Epithelial cell of prostate (primary cell): ENCODE measurements at regions not wholly inside any gene's neighbourhood (a gene's known extent, or its start where the extent isn't known, plus 50 kb on each side); places are given as distances from the start of the nearest gene placed in this dataset.
"Not testable (repeated sequence)": the region's sequence is repeated elsewhere in the genome, so short reads cannot be mapped to it uniquely, and the experiment has no call there.

Experiments used
- DNase-seq: peaks from one replicate; pipeline ENCODE4 v3.0.0-alpha.2; 2011; ENCODE audit warnings: low read depth, low spot score
- H3K27ac ChIP-seq: fragments of 450-650 bp; 2 replicates; pipeline ENCODE4 v1.5.1; 2017; ENCODE audit warnings: mild to moderate bottlenecking

DNA sequence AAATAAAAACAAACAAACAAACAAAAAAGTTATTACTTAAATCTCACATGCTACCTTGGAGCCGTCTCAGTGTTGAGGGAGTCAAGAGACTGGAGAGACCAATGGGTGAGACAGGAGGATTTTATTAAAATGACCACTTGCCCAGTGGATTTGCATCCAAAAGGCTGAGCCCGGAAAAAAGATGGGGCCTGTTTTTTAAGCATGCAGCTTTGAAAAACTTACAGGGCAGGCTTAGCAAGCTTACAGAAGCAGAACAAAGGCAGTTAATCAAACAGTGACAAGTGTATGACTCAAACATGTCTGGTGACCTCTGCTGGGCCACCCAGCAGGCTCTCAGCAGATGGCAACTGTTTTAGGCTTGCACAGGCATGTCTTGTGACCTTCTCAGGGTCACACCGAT is 82.5 kb downstream of the POTEH start:
- not testable (repeated sequence) for H3K27ac ChIP-seq
- DNase-seq, result peak; percentile 14

DNA sequence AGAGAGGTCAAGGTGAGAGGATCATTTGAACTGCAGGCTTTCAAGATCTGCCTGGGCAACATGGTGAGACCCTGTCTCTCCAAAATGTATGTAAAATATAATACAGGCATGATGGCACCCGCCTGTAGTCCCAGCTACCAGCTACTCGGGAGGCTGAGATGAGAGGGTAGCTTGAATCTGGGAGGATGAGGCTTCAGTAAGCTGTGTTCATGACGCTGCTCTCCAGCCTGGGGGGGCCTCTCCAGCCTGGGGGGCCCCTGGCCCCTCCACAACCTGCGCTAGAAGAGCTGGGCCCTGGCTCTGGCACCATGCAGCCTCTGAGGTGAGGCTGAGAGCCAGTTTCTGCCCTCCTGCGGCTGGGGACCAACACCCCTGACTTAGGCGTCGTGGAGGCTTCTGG is 85.3 kb downstream of the POTEH start:
- not testable (repeated sequence) for DNase-seq, H3K27ac ChIP-seq

DNA sequence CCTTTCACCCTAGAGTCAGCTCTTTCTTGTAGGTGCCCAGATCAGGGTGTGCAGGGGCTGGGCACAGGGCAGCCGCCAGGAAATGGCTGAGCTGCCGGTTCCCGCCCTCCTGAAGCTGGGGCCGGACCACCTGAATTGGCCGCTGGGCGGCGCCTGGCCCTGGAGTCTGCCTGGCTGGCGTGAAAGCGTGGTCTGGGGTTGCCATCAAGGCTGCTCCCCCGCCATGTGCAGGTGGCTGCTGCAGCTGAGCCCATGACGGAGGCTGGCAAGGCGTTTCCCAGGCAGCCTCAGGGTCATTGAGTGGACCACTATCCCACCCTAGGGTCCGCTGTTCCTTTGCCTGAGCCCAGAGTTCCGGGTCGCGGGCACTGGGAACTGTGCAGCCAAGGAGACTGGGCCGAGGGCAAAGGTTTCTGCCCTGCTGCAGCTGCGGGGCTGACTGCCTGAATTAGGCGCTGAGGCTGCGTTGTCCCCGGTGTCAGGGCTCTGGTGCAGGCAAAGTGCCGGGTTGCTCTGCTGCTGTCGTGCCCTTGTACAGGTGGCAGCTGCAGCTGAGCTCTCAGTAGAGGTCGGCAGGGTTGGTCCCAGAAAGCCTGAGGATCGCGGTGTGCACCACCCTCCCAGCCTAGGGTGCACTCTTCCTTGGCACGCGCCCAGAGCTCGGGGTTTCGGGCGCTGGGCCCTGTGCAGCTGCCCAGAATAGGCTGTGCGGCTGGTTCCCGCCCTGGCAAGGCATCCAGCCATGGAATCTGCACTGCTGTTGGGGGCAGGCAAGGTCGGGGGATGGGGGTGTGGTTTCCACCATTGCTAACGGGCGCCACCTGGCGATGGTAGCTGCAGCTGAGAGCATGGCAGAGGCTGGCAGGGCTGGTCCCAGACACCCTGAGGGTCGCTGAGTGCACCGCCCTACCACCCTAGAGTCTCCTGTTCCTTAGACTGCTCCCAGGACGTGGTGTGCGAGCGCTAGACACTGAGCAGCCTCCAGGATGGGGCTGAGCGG is 86.1 kb downstream of the POTEH start:
- not testable (repeated sequence) for DNase-seq, H3K27ac ChIP-seq

DNA sequence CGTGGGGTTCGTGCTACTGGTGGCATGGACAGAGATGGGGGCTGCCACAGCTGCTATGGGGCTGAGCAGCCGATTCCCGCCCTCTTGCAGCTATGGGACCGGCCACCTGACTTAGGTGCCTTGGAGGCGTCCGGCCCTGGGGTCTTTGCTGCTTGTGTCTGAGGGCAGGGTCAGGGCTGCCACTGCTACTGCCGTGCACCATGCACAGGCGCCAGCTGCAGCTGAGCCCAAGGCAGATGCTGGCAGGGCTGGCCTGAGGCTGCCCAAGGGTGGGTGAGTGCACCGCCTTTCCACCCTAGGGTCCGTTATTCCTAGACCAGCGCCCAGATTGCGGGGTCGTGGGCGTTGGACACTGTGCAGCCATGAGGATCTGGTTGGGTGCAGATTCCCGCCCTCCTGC is 86.9 kb downstream of the POTEH start:
- not testable (repeated sequence) for H3K27ac ChIP-seq, DNase-seq

DNA sequence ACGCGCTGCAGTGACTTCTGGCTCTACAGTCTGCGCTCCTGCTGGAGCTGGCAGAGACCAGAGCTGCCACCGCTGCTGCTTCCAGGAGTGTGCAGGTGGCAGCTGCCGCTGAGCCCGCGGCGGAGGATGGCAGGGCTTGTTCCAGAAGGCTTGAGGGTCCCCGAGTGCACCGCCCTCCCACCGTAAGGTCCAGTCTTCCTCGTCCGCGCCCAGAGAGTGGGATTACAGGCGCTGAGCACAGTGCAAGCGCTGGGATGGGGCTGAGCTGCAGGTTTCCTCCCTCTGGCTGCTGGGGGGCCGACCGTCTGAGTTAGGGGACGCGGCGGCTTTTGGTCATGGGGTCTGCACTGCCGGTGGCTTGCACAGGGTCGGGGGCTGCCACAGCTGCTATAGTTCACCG is 87.3 kb downstream of the POTEH start:
- not testable (repeated sequence) for H3K27ac ChIP-seq, DNase-seq

DNA sequence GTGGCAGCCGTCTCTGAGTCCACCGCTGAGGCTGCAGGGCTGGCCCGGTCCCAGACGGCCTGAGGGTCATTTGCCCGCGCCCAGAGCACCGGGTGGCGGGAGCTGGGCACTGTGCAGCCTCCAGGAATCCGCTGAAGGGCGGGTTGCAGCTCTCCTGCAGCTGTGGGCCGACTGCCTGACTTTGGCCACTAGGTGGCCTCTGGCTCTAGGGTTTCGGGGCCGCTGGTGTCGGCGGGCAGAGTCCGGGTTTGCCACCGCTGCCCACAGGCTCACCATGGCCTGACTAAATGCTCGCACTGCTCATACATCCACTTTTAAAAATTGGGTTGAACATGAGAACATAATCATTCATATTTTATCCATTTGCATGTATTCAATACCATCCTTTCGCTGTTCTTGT is 87.7 kb downstream of the POTEH start:
- H3K27ac ChIP-seq, DNase-seq: not testable (repeated sequence)

DNA sequence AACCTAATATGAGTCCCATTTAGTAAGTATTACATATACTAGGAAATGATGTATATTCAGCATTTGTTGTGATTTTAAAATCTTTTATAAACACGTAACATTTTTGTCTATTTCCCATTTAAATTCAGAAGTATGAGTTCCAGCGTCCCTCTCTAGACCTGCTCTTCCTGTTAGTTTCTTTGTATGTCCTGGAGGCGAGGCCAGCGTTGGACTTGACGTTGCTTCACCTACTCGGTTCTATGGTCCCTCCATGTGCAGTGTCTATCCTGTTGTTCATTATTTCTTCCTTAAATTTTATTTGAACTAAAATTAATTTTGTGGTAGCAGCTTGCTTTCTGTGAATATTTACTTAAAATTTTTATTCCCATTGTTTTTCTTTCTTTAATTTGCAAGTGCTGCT is 88.5 kb downstream of the POTEH start:
- not testable (repeated sequence) for DNase-seq, H3K27ac ChIP-seq

DNA sequence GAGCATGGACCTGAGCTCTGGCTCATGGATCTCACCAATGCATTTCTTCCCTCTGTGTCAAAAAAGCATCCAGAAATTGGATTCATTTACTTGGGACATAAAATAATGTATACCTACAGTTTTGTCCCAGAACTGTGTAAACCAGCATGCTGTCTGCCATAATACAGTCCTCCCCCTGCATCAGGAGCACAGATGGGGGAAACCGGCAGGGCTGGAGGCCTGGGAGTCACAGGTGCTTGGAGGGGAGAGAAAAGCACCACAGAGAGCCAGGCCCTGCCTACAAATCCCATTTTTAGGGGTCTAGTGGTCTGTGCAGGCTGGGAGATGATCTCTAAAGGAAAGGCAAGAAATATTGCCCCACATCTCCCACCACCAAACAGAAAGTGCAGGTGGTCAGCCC is 91.8 kb downstream of the POTEH start:
- H3K27ac ChIP-seq, DNase-seq: not testable (repeated sequence)

DNA sequence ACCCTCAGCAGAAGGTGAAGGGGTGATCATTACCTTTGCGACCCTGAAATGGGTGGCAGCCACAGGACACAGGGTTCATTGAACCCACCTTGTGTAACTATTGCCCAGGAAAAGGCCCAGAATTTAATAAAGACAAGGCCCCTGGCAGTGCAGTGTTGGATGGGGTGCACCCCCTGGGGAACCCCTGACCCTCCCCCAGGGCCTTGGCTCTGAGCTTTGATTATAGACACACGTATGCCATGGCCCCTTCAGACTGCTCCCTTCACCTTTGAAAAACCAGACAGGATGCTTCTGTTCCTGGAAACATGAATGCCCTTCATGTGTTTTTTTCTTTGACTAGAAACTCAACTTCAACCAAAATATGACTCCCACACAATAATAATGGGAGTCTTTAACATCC is 93.1 kb downstream of the POTEH start:
- DNase-seq, H3K27ac ChIP-seq: not testable (repeated sequence)

DNA sequence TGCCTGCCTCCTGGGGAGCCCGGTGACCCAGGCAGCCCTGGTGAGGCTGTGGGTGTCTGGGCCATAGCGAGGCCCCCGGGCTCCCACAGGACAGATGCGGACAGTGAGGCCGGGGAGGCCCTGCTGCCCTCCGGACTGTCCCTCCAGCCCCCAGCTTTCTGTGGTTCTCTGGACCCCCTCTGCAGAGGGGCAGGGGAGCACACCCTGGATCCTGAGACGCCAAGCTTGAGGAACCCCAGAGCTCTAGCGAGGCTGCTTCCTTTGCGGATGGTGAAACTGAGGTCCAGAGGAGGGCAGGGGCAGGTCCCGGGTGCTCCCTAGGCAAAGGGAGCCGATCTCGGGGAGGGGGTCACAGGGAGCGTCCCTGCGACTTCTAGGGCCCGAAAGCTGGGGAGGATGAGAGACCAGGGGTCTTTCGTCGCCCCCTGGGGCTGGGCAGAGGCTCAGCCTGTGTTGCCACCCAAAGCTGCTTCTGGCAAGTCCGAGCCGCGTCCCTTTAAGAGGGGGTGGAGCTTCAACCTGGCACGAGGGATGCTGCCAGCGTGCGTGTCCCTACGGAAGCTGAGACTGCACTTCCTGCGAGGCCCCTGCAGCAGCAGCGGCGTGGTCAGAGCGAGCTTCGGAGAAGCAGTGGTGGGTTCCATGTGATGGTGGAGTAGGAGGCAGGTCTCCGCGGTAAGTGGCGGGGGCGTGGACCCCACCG is 94.7 kb downstream of the POTEH start:
- not testable (repeated sequence) for H3K27ac ChIP-seq, DNase-seq

DNA sequence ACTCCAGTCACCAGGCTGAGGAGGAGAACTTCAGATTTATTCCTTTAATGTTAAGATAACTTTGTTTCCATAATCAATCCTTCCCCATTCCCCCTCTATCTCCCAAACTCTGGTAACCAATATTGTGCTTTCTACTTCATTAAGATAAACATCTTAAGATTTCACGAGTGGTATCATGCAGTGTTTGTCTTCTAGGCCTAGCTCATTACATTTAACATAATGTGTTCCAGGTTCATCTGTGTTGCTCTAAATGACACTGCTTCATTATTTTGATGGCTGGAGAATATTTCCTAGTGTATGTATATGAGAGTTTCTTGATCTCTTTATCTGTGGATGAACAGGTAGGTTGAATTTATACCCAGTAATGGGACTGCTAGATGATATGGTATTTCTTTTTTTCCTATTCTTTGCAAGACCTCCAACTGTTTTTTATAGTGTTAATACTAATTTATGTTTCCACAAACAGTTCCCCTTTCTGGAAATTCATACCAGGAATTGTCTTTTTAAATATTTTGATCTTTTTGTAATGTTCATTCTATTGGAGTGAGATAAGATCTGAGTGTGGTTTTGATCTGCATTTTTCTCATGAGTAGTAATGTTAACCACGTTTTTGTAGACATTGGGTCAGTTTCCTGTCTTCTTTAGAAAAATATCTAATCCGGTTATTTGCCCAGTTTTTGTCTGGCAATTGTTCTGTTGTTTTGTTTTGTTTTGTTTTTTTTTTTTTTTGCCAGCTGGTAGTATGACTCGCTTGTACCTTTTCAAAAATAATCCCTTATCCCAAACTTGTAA is 97.3 kb downstream of the POTEH start:
- DNase-seq, H3K27ac ChIP-seq: not testable (repeated sequence)

DNA sequence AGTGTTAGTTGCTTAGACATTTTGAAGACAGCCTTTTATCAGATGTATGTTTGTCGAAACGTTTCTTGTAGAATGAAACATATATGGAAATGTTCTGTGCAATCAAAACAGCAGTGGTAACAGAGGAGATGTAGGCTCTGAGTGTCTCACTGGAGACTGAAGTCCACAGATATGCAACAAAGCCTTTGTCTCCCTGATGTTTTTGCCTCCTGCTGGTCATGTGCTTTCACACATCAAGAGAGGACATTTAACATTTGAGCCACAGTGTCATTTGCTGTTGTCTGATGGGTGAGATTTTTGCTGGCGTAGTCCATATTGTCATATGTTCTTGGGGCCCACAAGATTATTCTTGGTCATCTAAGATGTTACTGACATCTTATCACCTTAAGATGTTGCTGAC is 101.7 kb downstream of the POTEH start:
- H3K27ac ChIP-seq, DNase-seq: not testable (repeated sequence)

DNA sequence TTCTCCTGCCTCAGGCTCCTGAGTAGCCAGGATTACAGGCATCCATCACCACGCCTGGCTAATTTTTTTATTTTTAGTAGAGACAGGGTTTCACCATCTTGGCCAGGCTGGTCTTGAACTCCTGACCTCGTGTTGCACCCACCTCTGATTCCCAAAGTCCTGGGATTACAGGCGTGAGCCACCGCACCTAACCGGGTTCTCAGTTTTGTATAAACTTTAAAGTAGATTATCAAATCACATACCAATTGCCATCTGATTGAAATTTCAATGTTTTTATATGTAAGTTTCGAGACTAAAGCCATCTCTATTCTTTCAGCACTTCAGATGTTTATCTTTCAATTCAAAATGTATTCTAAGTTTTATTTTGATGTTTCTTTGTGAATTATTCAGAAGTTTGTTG is 110.1 kb downstream of the POTEH start:
- not testable (repeated sequence) for DNase-seq, H3K27ac ChIP-seq

DNA sequence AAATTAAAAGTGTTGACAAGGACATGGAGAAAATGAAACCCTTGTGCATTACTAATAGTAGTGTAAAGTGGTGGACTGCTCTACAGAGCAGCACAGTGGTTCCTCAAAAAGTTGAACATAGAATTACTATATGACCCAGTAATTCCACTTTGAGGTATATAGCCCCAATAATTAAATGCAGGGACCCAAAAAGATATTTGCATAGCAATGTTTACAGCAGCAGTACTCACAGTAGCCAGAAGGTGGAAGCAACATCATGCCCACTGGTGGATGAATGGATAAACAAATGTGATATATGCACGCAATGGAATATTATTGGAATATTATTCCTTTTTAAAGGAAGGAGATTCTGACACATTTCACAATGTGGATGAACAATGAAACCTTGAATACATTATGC is 121.3 kb downstream of the POTEH start:
- DNase-seq, H3K27ac ChIP-seq: not testable (repeated sequence)

DNA sequence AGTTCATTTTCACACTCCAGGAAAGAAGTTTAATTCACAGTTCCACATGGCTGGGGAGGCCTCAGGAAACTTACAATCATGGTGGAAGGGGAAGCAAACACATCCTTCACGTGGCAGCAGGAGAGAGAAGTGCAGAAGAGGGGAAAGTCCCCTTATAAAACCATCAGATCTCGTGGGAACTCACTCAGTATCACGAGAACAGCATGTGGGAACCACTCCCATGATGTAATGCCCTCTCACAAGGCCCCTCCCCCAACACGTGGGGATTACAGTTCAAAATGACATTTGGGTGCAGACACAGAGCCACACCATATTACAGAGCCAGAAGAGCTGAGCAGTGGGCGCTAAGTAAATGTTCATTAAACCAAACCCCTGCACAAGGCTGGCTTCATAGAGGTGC is 126.0 kb downstream of the POTEH start:
- DNase-seq, H3K27ac ChIP-seq: not testable (repeated sequence)

DNA sequence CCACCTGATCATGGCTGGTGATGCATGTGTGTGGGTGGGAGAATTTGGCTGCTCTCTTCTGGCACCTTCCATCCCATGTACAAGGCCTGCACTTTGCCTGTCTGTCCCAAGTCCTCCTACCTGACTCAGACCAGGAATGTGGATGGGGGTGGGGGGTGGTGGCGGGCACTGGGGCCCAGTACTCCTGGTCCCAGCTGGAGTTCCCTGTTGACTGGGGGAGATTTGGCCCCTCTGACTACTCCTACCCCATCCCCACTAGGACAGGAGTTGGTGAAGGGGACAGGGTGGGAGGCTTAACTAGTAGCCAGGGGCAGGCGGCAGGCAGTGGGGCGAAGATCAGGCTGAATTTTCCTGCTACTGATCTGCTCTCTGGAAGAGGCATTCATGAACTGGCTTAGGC is 126.6 kb downstream of the POTEH start:
- H3K27ac ChIP-seq, DNase-seq: not testable (repeated sequence)

DNA sequence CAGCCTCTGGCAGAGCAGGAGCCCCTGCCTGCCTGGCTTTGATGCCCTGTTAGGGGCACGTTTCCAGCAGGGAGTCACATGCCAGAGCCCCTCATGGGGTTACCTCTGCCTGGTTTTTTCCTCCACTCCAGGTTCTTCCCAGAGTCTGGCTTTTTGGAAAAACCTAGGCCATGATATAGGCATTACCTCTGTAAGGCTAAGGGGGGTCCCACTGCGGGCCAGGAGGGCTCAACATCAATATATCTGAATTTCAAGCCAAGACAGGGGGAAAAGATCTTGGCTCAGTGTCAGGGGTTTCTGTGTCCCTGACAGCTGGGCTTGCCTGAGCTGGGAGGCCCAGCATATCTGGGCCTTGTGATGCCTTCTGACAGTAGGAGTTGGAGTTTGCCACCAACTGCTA is 127.4 kb downstream of the POTEH start:
- not testable (repeated sequence) for DNase-seq, H3K27ac ChIP-seq

DNA sequence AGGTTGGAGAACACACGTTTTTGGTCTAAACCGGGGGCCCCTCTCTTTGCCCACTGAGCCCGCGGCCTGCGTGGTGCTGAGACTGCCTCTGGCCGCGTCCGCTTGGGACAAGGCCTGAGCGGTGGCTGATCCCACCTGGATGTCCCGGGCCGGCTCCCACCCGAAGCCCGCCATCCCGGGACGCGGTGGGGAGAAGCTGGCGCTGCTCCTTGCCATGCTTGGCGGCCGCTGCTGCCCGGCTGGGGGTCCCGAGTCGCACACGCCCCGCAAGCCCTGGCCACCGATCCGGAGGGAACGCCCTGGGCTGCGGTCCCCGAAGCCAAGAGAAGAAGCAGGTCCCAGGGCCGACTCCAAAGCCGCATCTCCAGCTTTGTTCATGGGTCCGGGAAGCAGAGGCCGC is 130.1 kb downstream of the POTEH start:
- DNase-seq, H3K27ac ChIP-seq: not testable (repeated sequence)

DNA sequence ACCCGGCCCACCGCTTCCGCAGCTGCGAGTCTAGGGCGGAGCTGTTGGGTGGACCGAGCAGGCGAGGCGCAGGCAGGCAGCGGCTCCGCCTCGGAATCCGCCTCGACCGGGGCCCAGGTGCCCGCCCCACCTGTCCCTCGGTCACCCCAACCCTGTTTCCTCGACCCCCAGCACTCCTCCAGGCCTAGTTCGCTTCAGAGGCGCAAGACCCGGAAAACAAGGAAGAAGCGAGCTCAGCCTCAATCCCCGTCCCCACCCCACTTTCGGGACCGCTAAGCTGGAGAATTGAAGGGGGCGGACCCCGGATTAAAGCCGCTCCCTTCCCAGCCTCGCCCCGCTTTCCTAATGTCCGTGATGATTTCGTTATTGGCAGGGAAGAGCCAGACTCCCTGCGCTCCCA is 131.3 kb downstream of the POTEH start:
- not testable (repeated sequence) for H3K27ac ChIP-seq, DNase-seq

DNA sequence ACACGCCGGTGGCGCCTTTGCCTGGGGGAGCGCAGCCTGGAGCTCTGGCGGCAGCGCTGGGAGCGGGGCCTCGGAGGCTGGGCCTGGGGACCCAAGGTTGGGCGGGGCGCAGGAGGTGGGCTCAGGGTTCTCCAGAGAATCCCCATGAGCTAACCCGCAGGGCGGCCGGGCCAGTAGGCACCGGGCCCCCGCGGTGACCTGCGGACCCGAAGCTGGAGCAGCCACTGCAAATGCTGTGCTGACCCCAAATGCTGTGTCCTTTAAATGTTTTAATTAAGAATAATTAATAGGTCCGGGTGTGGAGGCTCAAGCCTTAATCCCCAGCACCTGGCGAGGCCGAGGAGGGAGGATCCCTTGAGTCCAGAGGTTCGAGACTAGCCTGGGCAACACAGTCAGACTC is 132.2 kb downstream of the POTEH start:
- not testable (repeated sequence) for H3K27ac ChIP-seq, DNase-seq
